ENCODE measurements at regions not wholly inside any gene's neighbourhood (a gene's known extent, or its start where the extent isn't known, plus 50 kb on each side); places are given as distances from the start of the nearest gene placed in this dataset.

GRCh38 chr10:107474650-107475049, 310.1 kb upstream of the SORCS1 start (continued):
- TF ChIP-seq, protein P1, sequence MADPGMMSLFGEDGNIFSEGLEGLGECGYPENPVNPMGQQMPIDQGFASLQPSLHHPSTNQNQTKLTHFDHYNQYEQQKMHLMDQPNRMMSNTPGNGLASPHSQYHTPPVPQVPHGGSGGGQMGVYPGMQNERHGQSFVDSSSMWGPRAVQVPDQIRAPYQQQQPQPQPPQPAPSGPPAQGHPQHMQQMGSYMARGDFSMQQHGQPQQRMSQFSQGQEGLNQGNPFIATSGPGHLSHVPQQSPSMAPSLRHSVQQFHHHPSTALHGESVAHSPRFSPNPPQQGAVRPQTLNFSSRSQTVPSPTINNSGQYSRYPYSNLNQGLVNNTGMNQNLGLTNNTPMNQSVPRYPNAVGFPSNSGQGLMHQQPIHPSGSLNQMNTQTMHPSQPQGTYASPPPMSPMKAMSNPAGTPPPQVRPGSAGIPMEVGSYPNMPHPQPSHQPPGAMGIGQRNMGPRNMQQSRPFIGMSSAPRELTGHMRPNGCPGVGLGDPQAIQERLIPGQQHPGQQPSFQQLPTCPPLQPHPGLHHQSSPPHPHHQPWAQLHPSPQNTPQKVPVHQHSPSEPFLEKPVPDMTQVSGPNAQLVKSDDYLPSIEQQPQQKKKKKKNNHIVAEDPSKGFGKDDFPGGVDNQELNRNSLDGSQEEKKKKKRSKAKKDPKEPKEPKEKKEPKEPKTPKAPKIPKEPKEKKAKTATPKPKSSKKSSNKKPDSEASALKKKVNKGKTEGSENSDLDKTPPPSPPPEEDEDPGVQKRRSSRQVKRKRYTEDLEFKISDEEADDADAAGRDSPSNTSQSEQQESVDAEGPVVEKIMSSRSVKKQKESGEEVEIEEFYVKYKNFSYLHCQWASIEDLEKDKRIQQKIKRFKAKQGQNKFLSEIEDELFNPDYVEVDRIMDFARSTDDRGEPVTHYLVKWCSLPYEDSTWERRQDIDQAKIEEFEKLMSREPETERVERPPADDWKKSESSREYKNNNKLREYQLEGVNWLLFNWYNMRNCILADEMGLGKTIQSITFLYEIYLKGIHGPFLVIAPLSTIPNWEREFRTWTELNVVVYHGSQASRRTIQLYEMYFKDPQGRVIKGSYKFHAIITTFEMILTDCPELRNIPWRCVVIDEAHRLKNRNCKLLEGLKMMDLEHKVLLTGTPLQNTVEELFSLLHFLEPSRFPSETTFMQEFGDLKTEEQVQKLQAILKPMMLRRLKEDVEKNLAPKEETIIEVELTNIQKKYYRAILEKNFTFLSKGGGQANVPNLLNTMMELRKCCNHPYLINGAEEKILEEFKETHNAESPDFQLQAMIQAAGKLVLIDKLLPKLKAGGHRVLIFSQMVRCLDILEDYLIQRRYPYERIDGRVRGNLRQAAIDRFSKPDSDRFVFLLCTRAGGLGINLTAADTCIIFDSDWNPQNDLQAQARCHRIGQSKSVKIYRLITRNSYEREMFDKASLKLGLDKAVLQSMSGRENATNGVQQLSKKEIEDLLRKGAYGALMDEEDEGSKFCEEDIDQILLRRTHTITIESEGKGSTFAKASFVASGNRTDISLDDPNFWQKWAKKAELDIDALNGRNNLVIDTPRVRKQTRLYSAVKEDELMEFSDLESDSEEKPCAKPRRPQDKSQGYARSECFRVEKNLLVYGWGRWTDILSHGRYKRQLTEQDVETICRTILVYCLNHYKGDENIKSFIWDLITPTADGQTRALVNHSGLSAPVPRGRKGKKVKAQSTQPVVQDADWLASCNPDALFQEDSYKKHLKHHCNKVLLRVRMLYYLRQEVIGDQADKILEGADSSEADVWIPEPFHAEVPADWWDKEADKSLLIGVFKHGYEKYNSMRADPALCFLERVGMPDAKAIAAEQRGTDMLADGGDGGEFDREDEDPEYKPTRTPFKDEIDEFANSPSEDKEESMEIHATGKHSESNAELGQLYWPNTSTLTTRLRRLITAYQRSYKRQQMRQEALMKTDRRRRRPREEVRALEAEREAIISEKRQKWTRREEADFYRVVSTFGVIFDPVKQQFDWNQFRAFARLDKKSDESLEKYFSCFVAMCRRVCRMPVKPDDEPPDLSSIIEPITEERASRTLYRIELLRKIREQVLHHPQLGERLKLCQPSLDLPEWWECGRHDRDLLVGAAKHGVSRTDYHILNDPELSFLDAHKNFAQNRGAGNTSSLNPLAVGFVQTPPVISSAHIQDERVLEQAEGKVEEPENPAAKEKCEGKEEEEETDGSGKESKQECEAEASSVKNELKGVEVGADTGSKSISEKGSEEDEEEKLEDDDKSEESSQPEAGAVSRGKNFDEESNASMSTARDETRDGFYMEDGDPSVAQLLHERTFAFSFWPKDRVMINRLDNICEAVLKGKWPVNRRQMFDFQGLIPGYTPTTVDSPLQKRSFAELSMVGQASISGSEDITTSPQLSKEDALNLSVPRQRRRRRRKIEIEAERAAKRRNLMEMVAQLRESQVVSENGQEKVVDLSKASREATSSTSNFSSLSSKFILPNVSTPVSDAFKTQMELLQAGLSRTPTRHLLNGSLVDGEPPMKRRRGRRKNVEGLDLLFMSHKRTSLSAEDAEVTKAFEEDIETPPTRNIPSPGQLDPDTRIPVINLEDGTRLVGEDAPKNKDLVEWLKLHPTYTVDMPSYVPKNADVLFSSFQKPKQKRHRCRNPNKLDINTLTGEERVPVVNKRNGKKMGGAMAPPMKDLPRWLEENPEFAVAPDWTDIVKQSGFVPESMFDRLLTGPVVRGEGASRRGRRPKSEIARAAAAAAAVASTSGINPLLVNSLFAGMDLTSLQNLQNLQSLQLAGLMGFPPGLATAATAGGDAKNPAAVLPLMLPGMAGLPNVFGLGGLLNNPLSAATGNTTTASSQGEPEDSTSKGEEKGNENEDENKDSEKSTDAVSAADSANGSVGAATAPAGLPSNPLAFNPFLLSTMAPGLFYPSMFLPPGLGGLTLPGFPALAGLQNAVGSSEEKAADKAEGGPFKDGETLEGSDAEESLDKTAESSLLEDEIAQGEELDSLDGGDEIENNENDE (IDR thresholded peaks at IDR 0.05; ENCODE audit: insufficient replicate concordance, low read length), result no peak
- TF ChIP-seq RXRA (IDR thresholded peaks at IDR 0.05; ENCODE audit: insufficient read depth, low read depth, low read length) (no peak), PHF8 (conservative IDR thresholded peaks at IDR 0.05; ENCODE audit: low read depth, low read length) (no peak), SAP30 (IDR thresholded peaks at IDR 0.05; ENCODE audit: insufficient read depth, insufficient replicate concordance, low read length) (no peak), MAFK (IDR thresholded peaks at IDR 0.05; ENCODE audit: low read depth, low read length) (no peak), SIX5 (IDR thresholded peaks at IDR 0.05; ENCODE audit: low read depth, low read length) (no peak), TAF1 (IDR thresholded peaks at IDR 0.05; ENCODE audit: low read depth, low read length) (no peak), KDM4A (IDR thresholded peaks at IDR 0.05; ENCODE audit: low read depth, low read length, severe bottlenecking) (no peak), EGR1 (IDR thresholded peaks at IDR 0.05; ENCODE audit: borderline replicate concordance, low read depth, low read length) (no peak), BACH1 (IDR thresholded peaks at IDR 0.05; ENCODE audit: low read length) (no peak), FOSL1 (IDR thresholded peaks at IDR 0.05; ENCODE audit: insufficient read depth, low read depth, low read length) (no peak), CEBPB (IDR thresholded peaks at IDR 0.05; ENCODE audit: low read depth, low read length) (no peak), GABPA (IDR thresholded peaks at IDR 0.05; ENCODE audit: borderline replicate concordance, insufficient read depth, low read length) (no peak)
